Hepatocyte (in vitro differentiated cells): ENCODE measurements at regions not wholly inside any gene's neighbourhood (a gene's known extent, or its start where the extent isn't known, plus 50 kb on each side); places are given as distances from the start of the nearest gene placed in this dataset.

Experiments used
- DNase-seq: peaks from one replicate; pipeline ENCODE4 v3.0.0-alpha.2; 2016; ENCODE audit warnings: low spot score
- H2AFZ ChIP-seq: fragments of 200-600 bp; sonication (generic); 2 replicates; pipeline ENCODE4 v1.6.0; 2016; ENCODE audit warnings: antibody characterized with exemption, mild to moderate bottlenecking
- H3K27ac ChIP-seq: fragments of 200-600 bp; sonication (generic); 2 replicates; pipeline ENCODE4 v1.5.1; 2016; ENCODE audit warnings: mild to moderate bottlenecking
- H3K27me3 ChIP-seq: fragments of 200-600 bp; sonication (generic); 2 replicates; pipeline ENCODE4 v1.6.1; 2016
- H3K36me3 ChIP-seq: fragments of 200-600 bp; sonication (generic); replicated peaks from 2 replicates; pipeline ENCODE4 v1.5.1; 2016; ENCODE audit warnings: low read depth; ENCODE audit not compliant: insufficient read depth
- H3K4me1 ChIP-seq: fragments of 200-600 bp; sonication (generic); 2 replicates; pipeline ENCODE4 v1.5.1; 2016; ENCODE audit warnings: mild to moderate bottlenecking, moderate library complexity; ENCODE audit not compliant: insufficient read depth
- H3K4me2 ChIP-seq: fragments of 200-600 bp; sonication (generic); 2 replicates; pipeline ENCODE4 v1.6.0; 2016
- H3K4me3 ChIP-seq: fragments of 200-600 bp; sonication (generic); 2 replicates; pipeline ENCODE4 v1.5.1; 2016; ENCODE audit warnings: mild to moderate bottlenecking
- H3K79me2 ChIP-seq: fragments of 200-600 bp; sonication (generic); 2 replicates; pipeline ENCODE4 v1.6.0; 2017; ENCODE audit warnings: mild to moderate bottlenecking
- H3K9me2 ChIP-seq: fragments of 200-600 bp; sonication (generic); replicated peaks from 2 replicates; pipeline ENCODE4 v1.6.0; 2017; ENCODE audit warnings: mild to moderate bottlenecking; ENCODE audit not compliant: insufficient read depth
- H3K9me3 ChIP-seq: fragments of 200-600 bp; sonication (generic); 2 replicates; pipeline ENCODE4 v1.5.1; 2016; ENCODE audit warnings: low read depth, mild to moderate bottlenecking
- H4K20me1 ChIP-seq: fragments of 200-600 bp; sonication (generic); 2 replicates; pipeline ENCODE4 v1.6.0; 2016; ENCODE audit warnings: mild to moderate bottlenecking; ENCODE audit not compliant: insufficient read depth, poor library complexity, severe bottlenecking
- EZH2 ChIP-seq: fragments of 200-600 bp; sonication (generic); IDR thresholded peaks from 2 replicates; pipeline ENCODE4 v1.6.1; 2016; ENCODE audit warnings: antibody characterized with exemption, mild to moderate bottlenecking, borderline replicate concordance
- EZH2phosphoT487 ChIP-seq: fragments of 200-600 bp; sonication (generic); IDR thresholded peaks from one replicate; pipeline ENCODE4 v1.6.1; 2018; ENCODE audit warnings: antibody characterized with exemption, mild to moderate bottlenecking, low read depth, moderate library complexity; ENCODE audit not compliant: unreplicated experiment, severe bottlenecking
- WGBS: methylation state at CpG from one replicate; pipeline ENCODE4 v1.1.6; 2016; ENCODE audit warnings: low lambda C conversion rate; ENCODE audit errors: missing lambda C conversion rate; 5-methylcytosine and 5-hydroxymethylcytosine counted together
- TF ChIP-seq, protein P1 (sequence below): fragments of 200-600 bp; sonication (generic); IDR thresholded peaks from 2 replicates; pipeline ENCODE4 v1.5.1; 2016; ENCODE audit warnings: antibody characterized with exemption, mild to moderate bottlenecking; ENCODE audit not compliant: poor library complexity

DNA sequence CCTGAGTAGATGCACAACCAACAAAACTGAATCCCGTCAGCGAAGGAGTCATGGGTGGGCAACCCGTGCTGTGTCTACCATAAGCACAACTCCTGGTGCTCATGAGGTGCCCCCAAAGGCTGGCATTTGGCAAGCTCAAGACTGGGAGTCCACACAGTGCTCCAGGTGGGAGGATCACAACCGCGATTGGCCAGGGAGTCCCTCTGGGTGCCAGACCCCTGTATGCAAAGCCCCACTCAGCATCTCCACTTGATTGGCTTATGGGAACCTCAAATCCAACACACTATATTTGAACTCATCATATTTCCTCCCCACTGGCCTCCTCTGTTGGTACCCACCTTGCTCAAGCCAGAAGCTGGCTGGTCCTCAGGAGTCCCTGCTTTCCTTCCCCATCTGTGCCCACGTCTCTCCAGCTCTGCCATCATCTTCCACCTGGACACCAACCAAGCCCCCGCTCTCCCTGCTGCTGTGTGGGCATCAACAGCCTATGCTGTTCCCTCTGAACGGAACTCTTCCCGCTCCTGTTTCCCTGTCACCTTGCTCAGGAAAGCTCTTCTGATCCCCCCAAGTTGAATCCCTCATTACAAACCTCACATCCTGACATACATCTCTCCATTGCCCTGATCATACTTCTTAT, 142.3 kb upstream of the PTPN1 start:
- H3K4me3 ChIP-seq: no peak overlapping the region
- no peaks in the 10 kb centered on the region for H3K27me3 ChIP-seq
- H3K36me3 ChIP-seq: no peaks in the 10 kb centered on the region
- H3K9me2 ChIP-seq: no peaks in the 10 kb centered on the region
- TF ChIP-seq EZH2phosphoT487 (no peak), EZH2 (no peak)
- TF ChIP-seq, protein P1, sequence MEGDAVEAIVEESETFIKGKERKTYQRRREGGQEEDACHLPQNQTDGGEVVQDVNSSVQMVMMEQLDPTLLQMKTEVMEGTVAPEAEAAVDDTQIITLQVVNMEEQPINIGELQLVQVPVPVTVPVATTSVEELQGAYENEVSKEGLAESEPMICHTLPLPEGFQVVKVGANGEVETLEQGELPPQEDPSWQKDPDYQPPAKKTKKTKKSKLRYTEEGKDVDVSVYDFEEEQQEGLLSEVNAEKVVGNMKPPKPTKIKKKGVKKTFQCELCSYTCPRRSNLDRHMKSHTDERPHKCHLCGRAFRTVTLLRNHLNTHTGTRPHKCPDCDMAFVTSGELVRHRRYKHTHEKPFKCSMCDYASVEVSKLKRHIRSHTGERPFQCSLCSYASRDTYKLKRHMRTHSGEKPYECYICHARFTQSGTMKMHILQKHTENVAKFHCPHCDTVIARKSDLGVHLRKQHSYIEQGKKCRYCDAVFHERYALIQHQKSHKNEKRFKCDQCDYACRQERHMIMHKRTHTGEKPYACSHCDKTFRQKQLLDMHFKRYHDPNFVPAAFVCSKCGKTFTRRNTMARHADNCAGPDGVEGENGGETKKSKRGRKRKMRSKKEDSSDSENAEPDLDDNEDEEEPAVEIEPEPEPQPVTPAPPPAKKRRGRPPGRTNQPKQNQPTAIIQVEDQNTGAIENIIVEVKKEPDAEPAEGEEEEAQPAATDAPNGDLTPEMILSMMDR: no peak
- no peak for DNase-seq
- H4K20me1 ChIP-seq: no peaks in the 10 kb centered on the region
- H3K79me2 ChIP-seq: no peaks in the 10 kb centered on the region
- H3K27ac ChIP-seq: no peak overlapping the region
- WGBS: 98% methylated on average over 9 of the region's 9 CpGs
- H2AFZ ChIP-seq: no peak overlapping the region
- H3K4me1 ChIP-seq: peaks cover 25% of the 10 kb centered on the region
- H3K9me3 ChIP-seq: no peaks in the 10 kb centered on the region
- H3K4me2 ChIP-seq: no peak overlapping the region

DNA sequence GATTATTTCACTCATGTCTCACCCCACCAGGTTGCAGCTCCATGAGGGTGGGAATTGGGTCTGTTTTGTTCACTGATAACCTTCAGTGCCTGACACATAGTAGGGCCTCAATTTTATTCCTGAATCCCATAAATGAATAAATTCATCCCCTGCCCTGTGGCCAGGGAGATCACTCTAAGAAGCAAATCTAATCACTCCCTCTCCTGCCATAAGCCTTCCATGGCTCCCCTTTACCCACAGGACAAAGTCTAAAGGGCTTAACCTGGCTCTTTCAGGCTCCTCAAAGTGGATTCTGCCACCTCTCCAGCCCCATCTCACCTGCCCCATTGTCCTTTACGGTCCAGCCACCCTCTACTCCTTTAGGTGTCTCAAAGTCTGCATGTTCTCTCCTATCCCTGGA, 141.8 kb upstream of the PTPN1 start:
- Histone ChIP-seq H3K4me1 (peaks cover 25% of the 10 kb centered on the region), H2AFZ (no peak overlapping the region), H3K9me3 (no peaks in the 10 kb centered on the region), H3K27me3 (no peaks in the 10 kb centered on the region), H3K4me3 (no peak overlapping the region), H3K36me3 (no peaks in the 10 kb centered on the region), H3K27ac (peak overlapping the region; percentile 71), H4K20me1 (no peaks in the 10 kb centered on the region), H3K4me2 (no peak overlapping the region), H3K79me2 (no peaks in the 10 kb centered on the region), H3K9me2 (no peaks in the 10 kb centered on the region)
- TF ChIP-seq, protein P1: no peak
- TF ChIP-seq EZH2phosphoT487 (no peak), EZH2 (no peak)
- no peak for DNase-seq
- 89% methylated on average over 1 of the region's 1 CpG for WGBS

DNA sequence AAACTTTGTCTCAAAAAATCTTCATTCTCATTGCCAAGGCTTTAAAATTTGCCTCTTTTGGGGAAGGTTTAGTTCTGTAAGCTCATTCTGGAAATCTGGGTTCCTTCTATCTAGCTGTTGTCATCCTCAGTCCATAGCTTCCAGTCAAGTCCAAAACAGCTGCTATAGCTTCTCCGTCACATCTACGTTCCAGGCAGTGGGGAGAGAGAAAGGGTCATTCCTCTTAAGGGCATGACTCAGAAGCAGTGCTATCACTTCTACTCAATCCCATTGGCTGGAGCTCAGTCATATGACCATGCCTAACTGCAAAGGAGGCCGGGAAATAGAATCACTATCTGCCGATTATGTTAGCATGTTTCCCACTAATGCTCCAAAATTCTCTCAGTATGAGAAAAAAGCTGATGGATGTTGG, 141.4 kb upstream of the PTPN1 start:
- no peak overlapping the region for H3K4me2 ChIP-seq
- no peaks in the 10 kb centered on the region for H3K27me3 ChIP-seq
- H3K9me3 ChIP-seq: no peaks in the 10 kb centered on the region
- WGBS: 81% methylated on average over 4 of the region's 4 CpGs
- no peak overlapping the region for H2AFZ ChIP-seq
- DNase-seq: peak; percentile 56
- H3K79me2 ChIP-seq: no peaks in the 10 kb centered on the region
- H4K20me1 ChIP-seq: no peaks in the 10 kb centered on the region
- H3K9me2 ChIP-seq: no peaks in the 10 kb centered on the region
- H3K36me3 ChIP-seq: no peaks in the 10 kb centered on the region
- H3K27ac ChIP-seq: peak overlapping the region; percentile 86
- no peak for TF ChIP-seq EZH2phosphoT487
- no peak for TF ChIP-seq EZH2
- TF ChIP-seq, protein P1: no peak
- peaks cover 25% of the 10 kb centered on the region for H3K4me1 ChIP-seq
- no peak overlapping the region for H3K4me3 ChIP-seq
